Esophagus muscularis mucosa (tissue), 4 donors: ENCODE measurements at regions not wholly inside any gene's neighbourhood (a gene's known extent, or its start where the extent isn't known, plus 50 kb on each side); places are given as distances from the start of the nearest gene placed in this dataset.

Experiments used
- CTCF ChIP-seq, 3 experiments: fragments of 200-600 bp in 2 of 3; fragments of 450-650 bp in 1 of 3; sonication (generic) in 2 of 3; IDR thresholded peaks; one replicate each; pipeline ENCODE4 v1.5.1; 2017 to 2019; ENCODE audit warnings: antibody characterized with exemption in 3 of 3, mild to moderate bottlenecking in 2 of 3, moderate library complexity in 1 of 3
- EP300 ChIP-seq: sonication (generic); formaldehyde crosslinking; IDR thresholded peaks from one replicate; pipeline ENCODE4 v1.6.1; 2017; ENCODE audit warnings: antibody characterized with exemption
- POLR2A ChIP-seq: fragments of 450-650 bp; IDR thresholded peaks from one replicate; pipeline ENCODE4 v1.6.1; 2017; ENCODE audit warnings: antibody characterized with exemption, moderate library complexity, mild to moderate bottlenecking, low read depth
- POLR2AphosphoS5 ChIP-seq, 2 donors: sonication (generic); formaldehyde crosslinking; IDR thresholded peaks; one replicate each; pipeline ENCODE4 v1.6.1; 2017; ENCODE audit warnings: antibody characterized with exemption in 2 of 2

GRCh38 chr2:209253544-209253943 lies 170.3 kb upstream of the MAP2 start:
- no peak for TF ChIP-seq POLR2AphosphoS5 (IDR thresholded peaks at IDR 0.05)
- no peak for TF ChIP-seq CTCF (IDR thresholded peaks at IDR 0.05)
- no peak for TF ChIP-seq EP300
- TF ChIP-seq POLR2A = no peak
